ENCODE measurements at regions not wholly inside any gene's neighbourhood (a gene's known extent, or its start where the extent isn't known, plus 50 kb on each side); places are given as distances from the start of the nearest gene placed in this dataset.
"Not testable (repeated sequence)": the region's sequence is repeated elsewhere in the genome, so short reads cannot be mapped to it uniquely, and the experiment has no call there.

GRCh38 chr2:128604581-128604980 lies 285.9 kb upstream of the HS6ST1 start:
- DNase-seq, result not testable (repeated sequence)

- DNase-seq, result no peak
These were observed 286.8 kb upstream of the HS6ST1 start for GRCh38 chr2:128605421-128605820.

- DNase-seq, result no peak
These were observed 287.3 kb upstream of the HS6ST1 start for GRCh38 chr2:128605931-128606330.

- DNase-seq, result no peak
These were observed 288.2 kb upstream of the HS6ST1 start for GRCh38 chr2:128606837-128607236.

GRCh38 chr2:128607440-128607839 lies 288.8 kb upstream of the HS6ST1 start:
- DNase-seq, result no peak

GRCh38 chr2:128607911-128608506 lies 289.3 kb upstream of the HS6ST1 start:
- DNase-seq, result no peak

GRCh38 chr2:128608921-128609880 lies 290.5 kb upstream of the HS6ST1 start:
- no peak for DNase-seq

- no peak for DNase-seq
These were observed 291.8 kb upstream of the HS6ST1 start for GRCh38 chr2:128610496-128610895.

GRCh38 chr2:128611421-128612320 lies 293.0 kb upstream of the HS6ST1 start:
- DNase-seq, result no peak

GRCh38 chr2:128612628-128613027 lies 294.0 kb upstream of the HS6ST1 start:
- DNase-seq, result no peak

GRCh38 chr2:128613351-128613750 lies 294.7 kb upstream of the HS6ST1 start:
- DNase-seq, result no peak

GRCh38 chr2:128613876-128614275 lies 295.2 kb upstream of the HS6ST1 start:
- no peak for DNase-seq

- not testable (repeated sequence) for DNase-seq
These were observed 296.2 kb upstream of the HS6ST1 start for GRCh38 chr2:128614907-128615306.

- DNase-seq, result no peak
These were observed 296.9 kb upstream of the HS6ST1 start for GRCh38 chr2:128615571-128615970.

GRCh38 chr2:128617029-128617590 lies 298.4 kb upstream of the HS6ST1 start:
- DNase-seq, result no peak

- no peak for DNase-seq
These were observed 299.0 kb upstream of the HS6ST1 start for GRCh38 chr2:128617661-128618060.

- DNase-seq, result no peak
These were observed 300.0 kb upstream of the HS6ST1 start for GRCh38 chr2:128618642-128619041.

- no peak for DNase-seq
These were observed 301.0 kb upstream of the HS6ST1 start for GRCh38 chr2:128619471-128620325.

- no peak for DNase-seq
These were observed 302.4 kb upstream of the HS6ST1 start for GRCh38 chr2:128621074-128621473.

- DNase-seq, result no peak
These were observed 303.7 kb upstream of the HS6ST1 start for GRCh38 chr2:128622371-128622770.

- DNase-seq, result no peak
These were observed 304.4 kb upstream of the HS6ST1 start for GRCh38 chr2:128622955-128623620.

All from activated CD4-positive, CD25-positive, alpha-beta regulatory T cell (primary cell).